GM13977 (cell line): ENCODE measurements at regions not wholly inside any gene's neighbourhood (a gene's known extent, or its start where the extent isn't known, plus 50 kb on each side); places are given as distances from the start of the nearest gene placed in this dataset.

Source experiments
- DNase-seq: peaks from one replicate; pipeline ENCODE4 v3.0.0; 2012; ENCODE audit warnings: low spot score
- CTCF ChIP-seq: IDR thresholded peaks from 2 replicates; pipeline ENCODE4 v1.5.1; 2012; ENCODE audit warnings: mild to moderate bottlenecking, control low read depth; ENCODE audit not compliant: insufficient read depth; ENCODE audit errors: extremely low read depth, missing control alignments
- in situ Hi-C: fragments of 300-500 bp; cut with MboI; formaldehyde crosslinking; loops from one replicate; pipeline ENCODE4 v1.12.0; 2022; ENCODE audit warnings: low sequenced_read_pairs, low pct_unique_long_range_greater_than_20kb, mixed read lengths, inconsistent platforms; ENCODE audit not compliant: unreplicated experiment

GRCh38 chr2:49585921-49586320 lies 431.6 kb upstream of the FSHR start:
- in situ Hi-C loops: no loop called here
- DNase-seq: no peak
- TF ChIP-seq CTCF: no peak

- no peak for TF ChIP-seq CTCF
- in situ Hi-C loops: no loop called here
- DNase-seq: no peak
These were observed 428.6 kb upstream of the FSHR start for GRCh38 chr2:49582946-49583345.

- in situ Hi-C loops: no loop called here
- no peak for TF ChIP-seq CTCF
These were observed 422.7 kb upstream of the FSHR start for GRCh38 chr2:49577041-49577440.

GRCh38 chr2:49569176-49569575 lies 414.9 kb upstream of the FSHR start:
- TF ChIP-seq CTCF: no peak
- DNase-seq: no peak
- in situ Hi-C loops: no loop called here

More at GRCh38 chr2:49577041-49577440, 422.7 kb upstream of the FSHR start:
- DNase-seq: no peak

GRCh38 chr2:49567811-49568600 lies 413.7 kb upstream of the FSHR start:
- no peak for TF ChIP-seq CTCF
- in situ Hi-C loops: no loop called here
- DNase-seq: no peak

GRCh38 chr2:49567021-49567420 lies 412.7 kb upstream of the FSHR start:
- TF ChIP-seq CTCF: no peak
- no peak for DNase-seq
- in situ Hi-C loops: no loop called here

GRCh38 chr2:49553658-49554057 lies 399.3 kb upstream of the FSHR start:
- DNase-seq: no peak
- no peak for TF ChIP-seq CTCF
- in situ Hi-C loops: no loop called here
